AG04449 (cell line): ENCODE measurements at regions not wholly inside any gene's neighbourhood (a gene's known extent, or its start where the extent isn't known, plus 50 kb on each side); places are given as distances from the start of the nearest gene placed in this dataset.

Experiments used
- CTCF ChIA-PET: fragments of 350-600 bp; formaldehyde crosslinking; extraction: SDS; loops from one replicate; lab custom pipeline; 2021; ENCODE audit warnings: antibody characterized with exemption; lab: Yijun Ruan, JAX
- POLR2A ChIA-PET: fragments of 400-600, 350-600 bp; formaldehyde crosslinking; extraction: SDS; loops from one replicate; lab custom pipeline; 2020; ENCODE audit warnings: antibody characterized with exemption, inconsistent platforms; lab: Yijun Ruan, JAX
- DNase-seq: peaks from one replicate; pipeline ENCODE4 v3.0.0-alpha.2; 2010; ENCODE audit warnings: low read depth, low spot score
- H3K4me3 ChIP-seq: 2 replicates; pipeline ENCODE4 v1.5.1; 2011; ENCODE audit warnings: low read depth, mild to moderate bottlenecking, control low read depth, low read length
- CTCF ChIP-seq: IDR thresholded peaks from one replicate; pipeline ENCODE4 v1.5.1; 2011; ENCODE audit warnings: mild to moderate bottlenecking, moderate library complexity, low read length, control low read depth, inconsistent platforms; ENCODE audit not compliant: insufficient read depth; ENCODE audit errors: missing control alignments

- ChIA-PET CTCF (interaction anchor here (0.8 to 2.1 kb wide), 3 partner anchors 14 to 50 kb away, joined by 3 to 10 read pairs (median 4); no protein-coding TSS in a partner anchor), POLR2A (no interaction called here)
- DNase-seq = no peak
- no peak for TF ChIP-seq CTCF
- H3K4me3 ChIP-seq = no peak overlapping the region
Observed at GRCh38 chr5:173531863-173532262, 84.6 kb downstream of the BOD1 start.

GRCh38 chr5:173530547-173530946, 85.9 kb downstream of the BOD1 start:
- ChIA-PET POLR2A (no interaction called here), CTCF (interaction anchor here (1.4 to 1.9 kb wide), 2 partner anchors 17 to 52 kb away, joined by 4 to 5 read pairs; no protein-coding TSS in a partner anchor)
- DNase-seq = no peak
- TF ChIP-seq CTCF = peak; percentile 1
- H3K4me3 ChIP-seq = no peak overlapping the region

GRCh38 chr5:173529861-173530260, 86.6 kb downstream of the BOD1 start:
- POLR2A ChIA-PET = no interaction called here
- CTCF ChIA-PET = interaction anchor here (1.3 to 1.9 kb wide), 3 partner anchors 18 to 52 kb away, joined by 3 to 5 read pairs (median 4); no protein-coding TSS in a partner anchor
- DNase-seq = no peak
- no peak overlapping the region for H3K4me3 ChIP-seq
- no peak for TF ChIP-seq CTCF

- ChIA-PET CTCF (no interaction called here), POLR2A (no interaction called here)
- no peak overlapping the region for H3K4me3 ChIP-seq
- DNase-seq = no peak
- no peak for TF ChIP-seq CTCF
Observed at GRCh38 chr5:173527671-173528070, 88.8 kb downstream of the BOD1 start.

GRCh38 chr5:173524136-173524535, 92.3 kb downstream of the BOD1 start:
- no peak for DNase-seq
- TF ChIP-seq CTCF = no peak
- no peak overlapping the region for H3K4me3 ChIP-seq
- ChIA-PET POLR2A (no interaction called here), CTCF (no interaction called here)

- POLR2A ChIA-PET = no interaction called here
- H3K4me3 ChIP-seq = no peak overlapping the region
- CTCF ChIA-PET = no interaction called here
- no peak for DNase-seq
- TF ChIP-seq CTCF = no peak
Observed at GRCh38 chr5:173523388-173523787, 93.1 kb downstream of the BOD1 start.
